T-helper 1 cell treated with Interleukin-12 subunit alpha and Interleukin-12 subunit beta and Interleukin-4 antibody, amounts not matched to agents 30 ng/mL and 1 ng/mL, for 36 hours (primary cell): ENCODE measurements at regions not wholly inside any gene's neighbourhood (a gene's known extent, or its start where the extent isn't known, plus 50 kb on each side); places are given as distances from the start of the nearest gene placed in this dataset.

ENCODE experiments used
- intact Hi-C: fragments of 100-400 bp; cut with micrococcal nuclease; formaldehyde crosslinking; loops from one replicate; pipeline ENCODE4 v1.15.1; 2024

- intact Hi-C loops = loop anchor here (10.0 kb wide), 1 partner anchor 675 kb away; no protein-coding TSS in a partner anchor
Observed at GRCh38 chr16:79409978-79410377, 190.6 kb downstream of the MAF start.

- intact Hi-C loops = no loop called here
Observed at GRCh38 chr16:79408355-79408754, 192.2 kb downstream of the MAF start.

GRCh38 chr16:79407461-79408135, 192.9 kb downstream of the MAF start:
- intact Hi-C loops = no loop called here

GRCh38 chr16:79407005-79407404, 193.5 kb downstream of the MAF start:
- intact Hi-C loops = no loop called here

- intact Hi-C loops = no loop called here
Observed at GRCh38 chr16:79404571-79404970, 196.0 kb downstream of the MAF start.

GRCh38 chr16:79403534-79403933, 197.0 kb downstream of the MAF start:
- intact Hi-C loops = no loop called here

GRCh38 chr16:79402920-79403319, 197.6 kb downstream of the MAF start:
- intact Hi-C loops = no loop called here

GRCh38 chr16:79402356-79402755, 198.2 kb downstream of the MAF start:
- intact Hi-C loops = no loop called here

GRCh38 chr16:79401782-79402181, 198.8 kb downstream of the MAF start:
- intact Hi-C loops = no loop called here

GRCh38 chr16:79401157-79401556, 199.4 kb downstream of the MAF start:
- intact Hi-C loops = no loop called here

GRCh38 chr16:79400462-79401149, 199.9 kb downstream of the MAF start:
- intact Hi-C loops = no loop called here

- intact Hi-C loops = no loop called here
Observed at GRCh38 chr16:79395591-79395990, 204.9 kb downstream of the MAF start.

GRCh38 chr16:79394206-79394605, 206.3 kb downstream of the MAF start:
- intact Hi-C loops = no loop called here

GRCh38 chr16:79393564-79393963, 207.0 kb downstream of the MAF start:
- intact Hi-C loops = no loop called here

GRCh38 chr16:79393127-79393526, 207.4 kb downstream of the MAF start:
- intact Hi-C loops = no loop called here

GRCh38 chr16:79392081-79392480, 208.5 kb downstream of the MAF start:
- intact Hi-C loops = no loop called here

GRCh38 chr16:79391395-79391794, 209.1 kb downstream of the MAF start:
- intact Hi-C loops = no loop called here

- intact Hi-C loops = no loop called here
Observed at GRCh38 chr16:79390481-79391051, 210.0 kb downstream of the MAF start.

GRCh38 chr16:79388396-79388795, 212.1 kb downstream of the MAF start:
- intact Hi-C loops = no loop called here

GRCh38 chr16:79386299-79386698, 214.2 kb downstream of the MAF start:
- intact Hi-C loops = no loop called here

GRCh38 chr16:79381603-79382042, 218.9 kb downstream of the MAF start:
- intact Hi-C loops = no loop called here

- intact Hi-C loops = no loop called here
Observed at GRCh38 chr16:79380995-79381602, 219.4 kb downstream of the MAF start.
